ENCODE measurements at regions not wholly inside any gene's neighbourhood (a gene's known extent, or its start where the extent isn't known, plus 50 kb on each side); places are given as distances from the start of the nearest gene placed in this dataset.

DNA sequence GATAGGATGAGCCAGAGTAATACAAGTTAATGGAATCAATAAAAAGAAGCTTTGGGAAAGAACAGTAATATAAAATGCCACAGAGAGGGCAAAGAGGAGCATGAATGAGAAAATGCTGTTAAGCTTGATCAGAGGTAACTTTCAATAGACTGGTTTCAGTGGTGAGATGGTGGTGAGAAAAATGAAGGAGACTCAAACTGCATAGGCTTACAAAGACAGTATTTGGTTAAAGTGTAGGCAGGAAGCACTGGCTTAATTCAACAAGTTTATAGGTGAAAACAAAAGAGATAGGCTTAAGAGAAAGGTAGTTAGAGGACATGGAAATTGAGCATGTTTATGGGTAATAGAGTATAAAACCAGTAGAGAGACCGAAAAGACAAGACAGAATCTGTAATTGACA is 298.6 kb upstream of the ADAMTS5 start:
- intact Hi-C loops (cut with DNase I) = no loop called here

DNA sequence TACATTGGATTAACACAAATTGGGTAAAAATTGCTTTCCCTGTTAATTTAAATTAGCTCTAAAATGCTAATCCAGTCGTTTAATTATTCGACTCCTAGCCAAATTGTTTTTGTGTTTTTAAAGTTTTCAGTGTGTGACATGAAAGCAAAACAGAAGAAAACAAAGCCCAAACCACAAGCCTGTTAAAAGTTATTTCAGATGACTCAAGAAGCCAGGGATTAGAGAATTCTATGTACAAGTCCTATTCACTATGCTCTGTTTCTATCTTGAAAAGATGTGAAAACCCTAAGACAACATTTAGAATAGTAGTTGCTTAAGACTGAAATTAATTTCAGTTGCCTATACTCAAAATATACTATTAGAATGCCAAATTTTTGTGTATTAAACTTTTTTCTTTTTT is 294.8 kb upstream of the ADAMTS5 start:
- 93 to 94% methylated on average over 2 of the region's 2 CpGs for WGBS, 2 donors
- DNase-seq = no peak
- Histone ChIP-seq H3K36me3 (ENCODE audit: control insufficient read depth in 1 of 2, insufficient read depth in 2 of 2, low read length in 1 of 2) (no peaks in the 10 kb centered on the region), H3K4me1 (ENCODE audit: control insufficient read depth in 1 of 2, insufficient read depth in 2 of 2, low read length in 2 of 2) (no peaks in the 10 kb centered on the region), H3K27ac (ENCODE audit: low read depth in 1 of 2, low read length in 2 of 2) (no peak overlapping the region), H3K27me3 (ENCODE audit: control insufficient read depth in 1 of 2, insufficient read depth in 2 of 2, low read length in 1 of 2) (peaks cover 0 to 1% of the 10 kb centered on the region in 2 donors), H3K9me3 (ENCODE audit: control insufficient read depth, low read length) (no peaks in the 10 kb centered on the region), H3K4me3 (ENCODE audit: low read length in 2 of 2) (no peak overlapping the region)
- no peak for ATAC-seq (ENCODE audit: low FRiP score)
- intact Hi-C loops (cut with DNase I) = no loop called here

More for the DNA sequence above, 298.6 kb upstream of the ADAMTS5 start:
- Histone ChIP-seq H3K4me3 (ENCODE audit: low read length in 2 of 2) (no peak overlapping the region), H3K36me3 (ENCODE audit: control insufficient read depth in 1 of 2, insufficient read depth in 2 of 2, low read length in 1 of 2) (no peaks in the 10 kb centered on the region), H3K27me3 (ENCODE audit: control insufficient read depth in 1 of 2, insufficient read depth in 2 of 2, low read length in 1 of 2) (peaks cover 0 to 1% of the 10 kb centered on the region in 2 donors), H3K4me1 (ENCODE audit: control insufficient read depth in 1 of 2, insufficient read depth in 2 of 2, low read length in 2 of 2) (no peaks in the 10 kb centered on the region), H3K9me3 (ENCODE audit: control insufficient read depth, low read length) (no peaks in the 10 kb centered on the region), H3K27ac (ENCODE audit: low read depth in 1 of 2, low read length in 2 of 2) (no peak overlapping the region)
- no peak for ATAC-seq (ENCODE audit: low FRiP score)
- 98 to 100% methylated on average over 1 of the region's 1 CpG for WGBS, 2 donors
- DNase-seq = no peak

DNA sequence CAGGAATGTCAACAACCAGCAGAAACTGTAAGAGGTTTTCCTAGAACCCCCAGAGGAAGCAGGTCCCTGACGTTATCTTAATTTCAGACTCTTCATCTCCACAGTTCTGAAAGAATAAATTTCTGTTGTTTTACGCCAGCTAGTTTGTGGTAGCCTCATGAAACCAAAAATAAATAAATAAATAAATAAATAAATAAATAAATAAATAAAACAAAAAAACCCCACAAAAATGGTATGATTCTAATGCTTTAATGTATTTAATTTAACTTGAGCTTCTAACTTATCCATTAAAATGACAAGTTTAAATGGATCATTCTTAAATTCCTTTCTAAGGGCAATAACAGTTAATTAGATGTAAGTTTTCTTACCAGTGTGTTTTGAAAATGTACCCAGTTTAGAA is 293.8 kb upstream of the ADAMTS5 start:
- DNase-seq = no peak
- intact Hi-C loops (cut with DNase I) = no loop called here
- peaks cover 0 to 1% of the 10 kb centered on the region in 2 donors for H3K27me3 ChIP-seq (ENCODE audit: control insufficient read depth in 1 of 2, insufficient read depth in 2 of 2, low read length in 1 of 2)
- WGBS, 2 donors = 94 to 97% methylated on average over 2 of the region's 2 CpGs
- H3K27ac ChIP-seq (ENCODE audit: low read depth in 1 of 2, low read length in 2 of 2) = no peak overlapping the region
- H3K4me3 ChIP-seq (ENCODE audit: low read length in 2 of 2) = no peak overlapping the region
- no peaks in the 10 kb centered on the region for H3K4me1 ChIP-seq (ENCODE audit: control insufficient read depth in 1 of 2, insufficient read depth in 2 of 2, low read length in 2 of 2)
- ATAC-seq (ENCODE audit: low FRiP score) = no peak
- H3K9me3 ChIP-seq (ENCODE audit: control insufficient read depth, low read length) = no peaks in the 10 kb centered on the region
- no peaks in the 10 kb centered on the region for H3K36me3 ChIP-seq (ENCODE audit: control insufficient read depth in 1 of 2, insufficient read depth in 2 of 2, low read length in 1 of 2)

DNA sequence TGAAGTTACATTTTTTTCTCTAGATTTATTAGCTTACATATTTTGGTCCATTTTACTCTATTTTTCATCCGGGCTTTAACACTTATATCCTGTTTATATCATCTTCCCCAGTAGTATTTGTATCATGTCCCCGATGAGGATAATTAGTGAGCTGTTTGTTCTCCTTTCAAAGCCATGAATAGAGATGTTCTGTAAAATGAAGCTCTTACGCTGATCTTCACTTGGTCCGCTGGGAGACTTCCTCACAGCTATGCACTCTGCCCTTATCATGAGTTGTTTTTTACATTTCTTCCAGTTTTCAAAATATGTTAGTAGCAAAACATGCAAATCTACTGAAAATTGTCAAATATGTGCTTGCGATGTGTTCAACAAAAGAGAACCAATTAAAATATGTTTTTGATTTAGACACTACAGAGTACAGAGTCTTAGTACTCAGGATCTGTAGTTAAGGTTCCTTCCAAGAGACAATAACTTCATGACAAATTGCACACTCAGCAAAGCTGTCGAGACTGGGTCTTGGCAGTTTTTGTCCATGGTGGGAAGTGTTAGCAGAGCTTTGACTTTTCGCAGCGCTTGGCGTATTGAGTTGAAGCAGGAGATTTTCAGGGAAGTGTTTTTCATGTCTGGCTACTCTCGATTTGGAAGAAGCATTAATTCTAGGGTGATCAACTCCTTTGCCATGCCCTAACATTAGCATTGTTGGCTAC is 292.0 kb upstream of the ADAMTS5 start:
- no peak overlapping the region for H3K4me3 ChIP-seq (ENCODE audit: low read length in 2 of 2)
- H3K36me3 ChIP-seq (ENCODE audit: control insufficient read depth in 1 of 2, insufficient read depth in 2 of 2, low read length in 1 of 2) = no peaks in the 10 kb centered on the region
- H3K4me1 ChIP-seq (ENCODE audit: control insufficient read depth in 1 of 2, insufficient read depth in 2 of 2, low read length in 2 of 2) = no peaks in the 10 kb centered on the region
- ATAC-seq (ENCODE audit: low FRiP score) (no peak), DNase-seq (no peak)
- WGBS, 2 donors = 94% methylated on average over 10 of the region's 10 CpGs
- H3K27me3 ChIP-seq (ENCODE audit: control insufficient read depth in 1 of 2, insufficient read depth in 2 of 2, low read length in 1 of 2) = peaks cover 0 to 1% of the 10 kb centered on the region in 2 donors
- H3K9me3 ChIP-seq (ENCODE audit: control insufficient read depth, low read length) = no peaks in the 10 kb centered on the region
- no peak overlapping the region for H3K27ac ChIP-seq (ENCODE audit: low read depth in 1 of 2, low read length in 2 of 2)
- intact Hi-C loops (cut with DNase I) = no loop called here

DNA sequence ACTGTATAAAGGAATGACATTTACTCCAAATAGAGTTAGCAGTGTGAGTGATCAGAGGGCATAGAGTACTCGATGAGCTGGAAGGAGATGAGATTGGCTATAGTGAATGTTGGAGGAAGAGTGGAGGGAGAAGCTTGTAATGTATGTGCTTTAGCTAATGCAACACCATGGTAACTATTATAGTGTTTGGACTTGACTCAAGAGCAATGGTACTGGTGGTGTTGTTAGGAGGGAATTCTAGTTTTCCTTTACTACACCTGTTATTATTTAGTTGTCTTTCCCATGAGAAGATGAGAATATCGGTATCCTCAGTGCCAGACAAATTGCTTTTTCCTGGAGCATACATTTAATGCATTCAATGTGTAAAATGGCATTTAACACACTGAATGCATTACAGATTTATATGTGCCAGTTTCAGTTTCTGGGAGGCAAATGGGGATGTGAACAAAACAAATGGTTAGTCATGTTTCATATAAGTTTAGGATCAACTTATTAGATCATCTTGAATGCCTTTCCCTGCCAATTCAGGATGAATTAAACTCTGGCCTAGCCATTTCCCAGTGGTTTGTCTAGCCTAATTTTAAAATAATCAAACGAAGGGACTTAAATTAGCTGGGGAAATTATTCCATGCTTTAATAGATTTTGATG is 291.1 kb upstream of the ADAMTS5 start:
- Histone ChIP-seq H3K4me1 (ENCODE audit: control insufficient read depth in 1 of 2, insufficient read depth in 2 of 2, low read length in 2 of 2) (no peaks in the 10 kb centered on the region), H3K27ac (ENCODE audit: low read depth in 1 of 2, low read length in 2 of 2) (no peak overlapping the region), H3K27me3 (ENCODE audit: control insufficient read depth in 1 of 2, insufficient read depth in 2 of 2, low read length in 1 of 2) (peaks cover 0 to 1% of the 10 kb centered on the region in 2 donors), H3K36me3 (ENCODE audit: control insufficient read depth in 1 of 2, insufficient read depth in 2 of 2, low read length in 1 of 2) (no peaks in the 10 kb centered on the region), H3K9me3 (ENCODE audit: control insufficient read depth, low read length) (no peaks in the 10 kb centered on the region), H3K4me3 (ENCODE audit: low read length in 2 of 2) (no peak overlapping the region)
- DNase-seq (no peak), ATAC-seq (ENCODE audit: low FRiP score) (no peak)
- WGBS, 2 donors = 63 to 78% methylated on average over 3 of the region's 3 CpGs
- intact Hi-C loops (cut with DNase I) = no loop called here

DNA sequence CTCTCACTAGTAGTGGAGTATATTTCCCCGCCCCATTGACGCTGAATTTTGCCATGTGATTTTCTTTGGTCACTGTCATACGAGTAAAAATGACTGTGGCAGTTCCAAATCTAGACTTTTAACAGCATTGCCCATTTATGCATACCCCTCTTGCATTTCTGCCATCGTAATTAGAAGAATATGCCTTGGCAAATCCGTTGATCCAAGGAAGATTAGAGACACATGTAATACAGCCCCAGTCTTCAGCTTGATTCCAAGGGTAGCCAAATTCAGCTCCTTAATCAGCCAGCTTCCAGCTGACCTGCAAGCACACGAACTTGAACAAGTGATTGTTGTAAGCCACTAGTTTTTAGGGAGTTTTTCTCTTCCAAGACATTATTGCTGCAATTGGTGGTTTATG is 290.3 kb upstream of the ADAMTS5 start:
- intact Hi-C loops (cut with DNase I) = no loop called here
- Histone ChIP-seq H3K4me3 (ENCODE audit: low read length in 2 of 2) (no peak overlapping the region), H3K27me3 (ENCODE audit: control insufficient read depth in 1 of 2, insufficient read depth in 2 of 2, low read length in 1 of 2) (peaks cover 0 to 1% of the 10 kb centered on the region in 2 donors), H3K36me3 (ENCODE audit: control insufficient read depth in 1 of 2, insufficient read depth in 2 of 2, low read length in 1 of 2) (no peaks in the 10 kb centered on the region), H3K9me3 (ENCODE audit: control insufficient read depth, low read length) (no peaks in the 10 kb centered on the region), H3K27ac (ENCODE audit: low read depth in 1 of 2, low read length in 2 of 2) (no peak overlapping the region), H3K4me1 (ENCODE audit: control insufficient read depth in 1 of 2, insufficient read depth in 2 of 2, low read length in 2 of 2) (no peaks in the 10 kb centered on the region)
- DNase-seq (no peak), ATAC-seq (ENCODE audit: low FRiP score) (no peak)
- WGBS, 2 donors = 70 to 83% methylated on average over 6 of the region's 6 CpGs

DNA sequence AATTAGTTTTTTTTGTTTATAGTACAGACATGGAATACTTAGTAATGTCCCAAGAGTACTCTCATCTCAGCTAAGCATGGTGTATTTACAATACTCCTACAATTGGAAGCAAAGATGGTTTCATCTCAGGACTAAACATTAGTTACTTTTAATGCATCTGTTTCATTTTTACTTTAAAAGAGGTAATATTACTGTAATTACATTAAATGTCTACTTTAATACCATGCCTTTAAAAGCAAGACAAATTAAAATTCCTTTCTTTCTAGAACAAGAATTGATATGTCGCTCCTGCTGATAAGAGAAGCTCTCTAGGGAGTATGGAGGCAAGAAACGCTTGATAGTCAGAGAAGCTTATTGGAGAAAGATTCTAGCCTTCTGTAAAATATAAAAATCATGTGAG is 284.9 kb upstream of the ADAMTS5 start:
- no peaks in the 10 kb centered on the region for H3K27me3 ChIP-seq (ENCODE audit: control insufficient read depth in 1 of 2, insufficient read depth in 2 of 2, low read length in 1 of 2)
- H3K4me3 ChIP-seq (ENCODE audit: low read length in 2 of 2) = no peak overlapping the region
- H3K27ac ChIP-seq (ENCODE audit: low read depth in 1 of 2, low read length in 2 of 2) = no peak overlapping the region
- no peaks in the 10 kb centered on the region for H3K36me3 ChIP-seq (ENCODE audit: control insufficient read depth in 1 of 2, insufficient read depth in 2 of 2, low read length in 1 of 2)
- 19 to 29% methylated on average over 2 of the region's 2 CpGs for WGBS, 2 donors
- ATAC-seq (ENCODE audit: low FRiP score) (no peak), DNase-seq (no peak)
- H3K4me1 ChIP-seq (ENCODE audit: control insufficient read depth in 1 of 2, insufficient read depth in 2 of 2, low read length in 2 of 2) = no peaks in the 10 kb centered on the region
- H3K9me3 ChIP-seq (ENCODE audit: control insufficient read depth, low read length) = no peaks in the 10 kb centered on the region
- intact Hi-C loops (cut with DNase I) = no loop called here

DNA sequence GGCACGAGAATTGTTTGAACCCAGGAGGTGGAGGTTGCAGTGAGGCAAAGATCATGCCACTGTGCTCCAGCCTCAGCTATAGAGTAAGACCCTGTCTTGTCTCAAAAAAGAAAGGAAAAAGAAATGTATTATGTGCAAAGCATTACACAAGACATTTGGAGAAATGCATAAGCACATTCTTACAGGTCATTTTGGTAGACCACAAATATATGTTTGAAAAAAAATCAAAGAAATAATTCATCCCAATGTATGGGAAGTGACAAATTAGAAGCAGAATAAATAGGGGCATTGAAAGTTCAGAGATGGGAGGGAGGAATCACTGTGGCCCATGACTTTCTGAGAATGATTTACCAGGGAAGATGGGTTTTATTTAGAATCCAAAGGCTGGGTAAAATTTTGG is 283.5 kb upstream of the ADAMTS5 start:
- Histone ChIP-seq H3K36me3 (ENCODE audit: control insufficient read depth in 1 of 2, insufficient read depth in 2 of 2, low read length in 1 of 2) (no peaks in the 10 kb centered on the region), H3K27ac (ENCODE audit: low read depth in 1 of 2, low read length in 2 of 2) (no peak overlapping the region), H3K9me3 (ENCODE audit: control insufficient read depth, low read length) (no peaks in the 10 kb centered on the region), H3K27me3 (ENCODE audit: control insufficient read depth in 1 of 2, insufficient read depth in 2 of 2, low read length in 1 of 2) (no peaks in the 10 kb centered on the region), H3K4me1 (ENCODE audit: control insufficient read depth in 1 of 2, insufficient read depth in 2 of 2, low read length in 2 of 2) (no peaks in the 10 kb centered on the region), H3K4me3 (ENCODE audit: low read length in 2 of 2) (no peak overlapping the region)
- DNase-seq (no peak), ATAC-seq (ENCODE audit: low FRiP score) (no peak)
- WGBS, 2 donors = 97 to 100% methylated on average over 1 of the region's 1 CpG
- intact Hi-C loops (cut with DNase I) = no loop called here

DNA sequence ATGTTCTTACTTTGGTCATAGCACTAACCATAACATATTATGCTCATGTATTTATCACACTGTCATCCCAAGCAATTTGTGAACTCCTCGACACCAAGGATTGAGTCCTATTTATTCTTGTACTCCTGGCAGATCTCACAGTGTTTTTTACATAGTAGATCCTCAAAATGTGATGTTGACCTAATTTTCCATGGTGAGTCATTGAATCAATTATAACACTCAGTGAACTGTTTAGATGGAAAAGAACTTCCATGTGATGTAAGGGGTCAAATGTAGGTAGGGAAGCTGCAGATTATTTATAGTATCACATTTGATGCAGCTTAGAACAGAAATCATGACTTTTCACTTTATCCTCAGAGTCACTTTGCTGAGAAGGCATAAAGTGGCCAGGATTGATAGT is 281.9 kb upstream of the ADAMTS5 start:
- intact Hi-C loops (cut with DNase I) = no loop called here
- WGBS, 2 donors = 39 to 64% methylated on average over 1 of the region's 1 CpG
- Histone ChIP-seq H3K4me3 (ENCODE audit: low read length in 2 of 2) (no peak overlapping the region), H3K4me1 (ENCODE audit: control insufficient read depth in 1 of 2, insufficient read depth in 2 of 2, low read length in 2 of 2) (no peaks in the 10 kb centered on the region), H3K27me3 (ENCODE audit: control insufficient read depth in 1 of 2, insufficient read depth in 2 of 2, low read length in 1 of 2) (no peaks in the 10 kb centered on the region), H3K27ac (ENCODE audit: low read depth in 1 of 2, low read length in 2 of 2) (no peak overlapping the region), H3K9me3 (ENCODE audit: control insufficient read depth, low read length) (no peaks in the 10 kb centered on the region), H3K36me3 (ENCODE audit: control insufficient read depth in 1 of 2, insufficient read depth in 2 of 2, low read length in 1 of 2) (no peaks in the 10 kb centered on the region)
- DNase-seq (no peak), ATAC-seq (ENCODE audit: low FRiP score) (no peak)
